H9 (cell line): ENCODE measurements at regions not wholly inside any gene's neighbourhood (a gene's known extent, or its start where the extent isn't known, plus 50 kb on each side); places are given as distances from the start of the nearest gene placed in this dataset.

Experiments
- DNase-seq: peaks from one replicate; pipeline ENCODE4 v3.0.0-alpha.2; 2017
- H2AFZ ChIP-seq: one replicate; pipeline ENCODE4 v1.6.1; 2013; ENCODE audit warnings: mild to moderate bottlenecking, low read length, control low read depth, moderate library complexity
- H2AK5ac ChIP-seq: 2 replicates; pipeline ENCODE4 v1.6.1; 2013; ENCODE audit warnings: low read length, control low read depth, mixed read lengths; ENCODE audit not compliant: insufficient read length
- H2BK120ac ChIP-seq: one replicate; pipeline ENCODE4 v1.6.1; 2013; ENCODE audit warnings: low read depth, mild to moderate bottlenecking, low read length, control low read depth, inconsistent platforms; ENCODE audit not compliant: poor library complexity, severe bottlenecking
- H2BK12ac ChIP-seq: 2 replicates; pipeline ENCODE4 v1.6.1; 2013; ENCODE audit warnings: low read length, control low read depth, mixed read lengths, low read depth; ENCODE audit not compliant: insufficient read length
- H2BK15ac ChIP-seq: 2 replicates; pipeline ENCODE4 v1.6.1; 2013; ENCODE audit warnings: low read depth, low read length, control low read depth
- H2BK20ac ChIP-seq: one replicate; pipeline ENCODE4 v1.6.1; 2013; ENCODE audit warnings: low read depth, mild to moderate bottlenecking, low read length, control low read depth, inconsistent platforms; ENCODE audit not compliant: poor library complexity, severe bottlenecking
- H2BK5ac ChIP-seq: 2 replicates; pipeline ENCODE4 v1.6.1; 2013; ENCODE audit warnings: low read length, control low read depth, mixed read lengths; ENCODE audit not compliant: insufficient read length
- H3K14ac ChIP-seq: 2 replicates; pipeline ENCODE4 v1.6.1; 2013; ENCODE audit warnings: low read length, control low read depth; ENCODE audit not compliant: insufficient read depth
- H3K18ac ChIP-seq: 2 replicates; pipeline ENCODE4 v1.6.1; 2013; ENCODE audit warnings: low read depth, mild to moderate bottlenecking, mixed read lengths, low read length, control low read depth; ENCODE audit not compliant: insufficient read length
- H3K23ac ChIP-seq: 2 replicates; pipeline ENCODE4 v1.6.1; 2013; ENCODE audit warnings: low read length, control low read depth, mixed read lengths, low read depth; ENCODE audit not compliant: insufficient read length
- H3K23me2 ChIP-seq: 2 replicates; pipeline ENCODE4 v1.6.1; 2013; ENCODE audit warnings: low read depth, mild to moderate bottlenecking, mixed read lengths, low read length, control low read depth; ENCODE audit not compliant: insufficient read length, poor library complexity, severe bottlenecking
- H3K27ac ChIP-seq: 2 replicates; pipeline ENCODE4 v1.5.1; 2013; ENCODE audit warnings: low read length, control low read depth, mixed read lengths, low read depth; ENCODE audit not compliant: insufficient read length
- H3K27me3 ChIP-seq: 2 replicates; pipeline ENCODE4 v1.6.1; 2013; ENCODE audit warnings: low read length, control low read depth, inconsistent platforms; ENCODE audit not compliant: insufficient read depth
- H3K4ac ChIP-seq: 2 replicates; pipeline ENCODE4 v1.6.1; 2013; ENCODE audit warnings: low read depth, mild to moderate bottlenecking, control low read depth, inconsistent platforms, low read length, moderate library complexity
- H3K4me1 ChIP-seq: 2 replicates; pipeline ENCODE4 v1.6.1; 2013; ENCODE audit warnings: low read length, control low read depth, inconsistent platforms; ENCODE audit not compliant: insufficient read depth
- H3K4me2 ChIP-seq: 2 replicates; pipeline ENCODE4 v1.6.1; 2013; ENCODE audit warnings: low read length, control low read depth, mixed read lengths; ENCODE audit not compliant: insufficient read length, insufficient read depth
- H3K56ac ChIP-seq: 2 replicates; pipeline ENCODE4 v1.6.1; 2013; ENCODE audit warnings: low read depth, mild to moderate bottlenecking, mixed read lengths, low read length, control low read depth; ENCODE audit not compliant: insufficient read length
- H3K79me1 ChIP-seq: 2 replicates; pipeline ENCODE4 v1.6.1; 2013; ENCODE audit warnings: low read depth, mild to moderate bottlenecking, moderate library complexity, low read length, control low read depth, inconsistent platforms; ENCODE audit not compliant: insufficient read depth, poor library complexity, severe bottlenecking
- H3K79me2 ChIP-seq: 2 replicates; pipeline ENCODE4 v1.6.1; 2013; ENCODE audit warnings: low read length, control low read depth, inconsistent platforms; ENCODE audit not compliant: insufficient read depth
- H3K9ac ChIP-seq: 2 replicates; pipeline ENCODE4 v1.6.1; 2013; ENCODE audit warnings: low read length, control low read depth, mixed read lengths; ENCODE audit not compliant: insufficient read length; ENCODE audit errors: extremely low read depth
- H3K9me3 ChIP-seq: one replicate; pipeline ENCODE4 v1.6.1; 2013; ENCODE audit warnings: low read depth, low read length, inconsistent platforms; ENCODE audit not compliant: control insufficient read depth
- H3T11ph ChIP-seq: one replicate; pipeline ENCODE4 v1.6.1; 2013; ENCODE audit warnings: mild to moderate bottlenecking, low read length, control low read depth, inconsistent platforms
- H4K20me1 ChIP-seq: one replicate; pipeline ENCODE4 v1.6.1; 2013; ENCODE audit not compliant: control insufficient read depth, insufficient read length, insufficient read depth
- H4K5ac ChIP-seq: 2 replicates; pipeline ENCODE4 v1.6.1; 2013; ENCODE audit warnings: low read depth, mild to moderate bottlenecking, mixed read lengths, low read length, control low read depth; ENCODE audit not compliant: insufficient read length
- H4K8ac ChIP-seq: replicated peaks from 2 replicates; pipeline ENCODE4 v1.6.1; 2013; ENCODE audit warnings: low read length, control low read depth, mixed read lengths, low read depth; ENCODE audit not compliant: insufficient read length
- H4K91ac ChIP-seq: 2 replicates; pipeline ENCODE4 v1.6.1; 2013; ENCODE audit warnings: low read depth, mild to moderate bottlenecking, moderate library complexity, mixed read lengths, low read length, control low read depth; ENCODE audit not compliant: insufficient read length
- H3K27ac Mint-ChIP-seq, 3 experiments: 2 replicates in 2 of 3; 3 replicates in 1 of 3; pipeline ENCODE4 v1.8.0; 2020 to 2021; ENCODE audit warnings: mixed read lengths in 3 of 3, mild to moderate bottlenecking in 1 of 3, moderate library complexity in 1 of 3
- H3K27me3 Mint-ChIP-seq: 2 replicates; pipeline ENCODE4 v1.8.0; 2021; ENCODE audit warnings: low read depth, mild to moderate bottlenecking, moderate library complexity, mixed read lengths
- H3K36me3 Mint-ChIP-seq, 3 experiments: 2 replicates in 2 of 3; 3 replicates in 1 of 3; pipeline ENCODE4 v1.8.0; 2020 to 2021; ENCODE audit warnings: low read depth in 3 of 3, mixed read lengths in 3 of 3; ENCODE audit not compliant: insufficient read depth in 1 of 3
- H3K4me1 Mint-ChIP-seq, 2 experiments: 2 replicates each; pipeline ENCODE4 v1.8.0; 2020; ENCODE audit warnings: mixed read lengths in 2 of 2
- H3K4me3 Mint-ChIP-seq, 2 experiments: 2 replicates in 1 of 2; 3 replicates in 1 of 2; pipeline ENCODE4 v1.8.0; 2020 to 2021; ENCODE audit warnings: mild to moderate bottlenecking in 2 of 2, mixed read lengths in 2 of 2, moderate library complexity in 1 of 2
- H3K9me3 Mint-ChIP-seq, 2 experiments: 2 replicates in 1 of 2; 3 replicates in 1 of 2; pipeline ENCODE4 v1.8.0; 2020; ENCODE audit warnings: mild to moderate bottlenecking in 2 of 2, mixed read lengths in 2 of 2, moderate library complexity in 1 of 2
- WGBS: extraction: QIAGEN DNeasy Blood & Tissue Kit; methylation state at CpG from one replicate; pipeline ENCODE4 v1.1.7; 2013; ENCODE audit warnings: missing lambda C conversion rate, low lambda C conversion rate, mixed read lengths; ENCODE audit not compliant: insufficient read length; ENCODE audit errors: extremely low coverage; 5-methylcytosine and 5-hydroxymethylcytosine counted together
- TF ChIP-seq, protein P1 (sequence below): fragments of 200-600 bp; sonication (generic); conservative IDR thresholded peaks from 3 replicates; pipeline ENCODE4 v1.8.0; 2021; ENCODE audit warnings: antibody characterized with exemption, mild to moderate bottlenecking

GRCh38 chr11:71165771-71166170, 86.6 kb downstream of the SHANK2 start:
- Histone ChIP-seq H3K23ac (no peak overlapping the region), H3K4me1 (no peaks in the 10 kb centered on the region; the same call in 1 of the 2 replicates), H4K8ac (no peak overlapping the region), H3K14ac (no peak overlapping the region), H3K27me3 (no peaks in the 10 kb centered on the region), H2BK5ac (no peak overlapping the region), H4K20me1 (no peaks in the 10 kb centered on the region), H3K4ac (no peak overlapping the region), H2AFZ (no peak overlapping the region), H2BK15ac (no peak overlapping the region), H3K18ac (no peak overlapping the region), H2BK12ac (no peak overlapping the region), H3K4me2 (no peak overlapping the region), H3K9ac (no peak overlapping the region), H2BK20ac (no peak overlapping the region), H3K56ac (no peak overlapping the region), H3K23me2 (no peaks in the 10 kb centered on the region), H3K79me2 (no peaks in the 10 kb centered on the region; the same call in 1 of the 2 replicates), H3K9me3 (peaks cover 7% of the 10 kb centered on the region), H3T11ph (no peak overlapping the region), H3K27ac (no peak overlapping the region), H3K79me1 (no peaks in the 10 kb centered on the region), H2BK120ac (no peak overlapping the region), H2AK5ac (no peak overlapping the region), H4K91ac (no peak overlapping the region), H4K5ac (no peak overlapping the region)
- Mint-ChIP-seq H3K9me3 (peaks cover 4 to 5% of the 10 kb centered on the region in 2 experiments; a peak in 4 of 5 replicates), H3K27me3 (no peaks in the 10 kb centered on the region), H3K4me3 (no peak overlapping the region), H3K4me1 (peaks cover 11 to 12% of the 10 kb centered on the region in 2 experiments), H3K36me3 (peaks cover 18 to 22% (median 18%) of the 10 kb centered on the region in 3 experiments), H3K27ac (no peak overlapping the region)
- DNase-seq = no peak
- no CpG with 5 or more reads among the region's 12 CpGs for WGBS
- TF ChIP-seq, protein P1, sequence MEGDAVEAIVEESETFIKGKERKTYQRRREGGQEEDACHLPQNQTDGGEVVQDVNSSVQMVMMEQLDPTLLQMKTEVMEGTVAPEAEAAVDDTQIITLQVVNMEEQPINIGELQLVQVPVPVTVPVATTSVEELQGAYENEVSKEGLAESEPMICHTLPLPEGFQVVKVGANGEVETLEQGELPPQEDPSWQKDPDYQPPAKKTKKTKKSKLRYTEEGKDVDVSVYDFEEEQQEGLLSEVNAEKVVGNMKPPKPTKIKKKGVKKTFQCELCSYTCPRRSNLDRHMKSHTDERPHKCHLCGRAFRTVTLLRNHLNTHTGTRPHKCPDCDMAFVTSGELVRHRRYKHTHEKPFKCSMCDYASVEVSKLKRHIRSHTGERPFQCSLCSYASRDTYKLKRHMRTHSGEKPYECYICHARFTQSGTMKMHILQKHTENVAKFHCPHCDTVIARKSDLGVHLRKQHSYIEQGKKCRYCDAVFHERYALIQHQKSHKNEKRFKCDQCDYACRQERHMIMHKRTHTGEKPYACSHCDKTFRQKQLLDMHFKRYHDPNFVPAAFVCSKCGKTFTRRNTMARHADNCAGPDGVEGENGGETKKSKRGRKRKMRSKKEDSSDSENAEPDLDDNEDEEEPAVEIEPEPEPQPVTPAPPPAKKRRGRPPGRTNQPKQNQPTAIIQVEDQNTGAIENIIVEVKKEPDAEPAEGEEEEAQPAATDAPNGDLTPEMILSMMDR = no peak
